Neural crest cell (in vitro differentiated cells): ENCODE measurements at regions not wholly inside any gene's neighbourhood (a gene's known extent, or its start where the extent isn't known, plus 50 kb on each side); places are given as distances from the start of the nearest gene placed in this dataset.

Source experiments
- DNase-seq: peaks from one replicate; pipeline ENCODE4 v3.0.0; 2021; ENCODE audit warnings: low read depth, mixed read lengths, low spot score
- H3K27ac Mint-ChIP-seq: one replicate; pipeline ENCODE4 v1.8.0; 2021; ENCODE audit warnings: mild to moderate bottlenecking, mixed read lengths; ENCODE audit not compliant: unreplicated experiment
- H3K27me3 Mint-ChIP-seq: 2 replicates; pipeline ENCODE4 v1.8.0; 2021; ENCODE audit warnings: low read depth, mild to moderate bottlenecking, mixed read lengths
- H3K36me3 Mint-ChIP-seq: 2 replicates; pipeline ENCODE4 v1.8.0; 2021; ENCODE audit warnings: low read depth, mild to moderate bottlenecking, mixed read lengths
- H3K4me1 Mint-ChIP-seq: 2 replicates; pipeline ENCODE4 v1.8.0; 2021; ENCODE audit warnings: mixed read lengths
- H3K4me3 Mint-ChIP-seq: one replicate; pipeline ENCODE4 v1.8.0; 2021; ENCODE audit warnings: mild to moderate bottlenecking, mixed read lengths
- H3K9me3 Mint-ChIP-seq: 2 replicates; pipeline ENCODE4 v1.8.0; 2021; ENCODE audit warnings: mixed read lengths
- TF ChIP-seq, protein P1 (sequence below): fragments of 200-600 bp; sonication (generic); conservative IDR thresholded peaks from 2 replicates; pipeline ENCODE4 v1.5.0; 2021; ENCODE audit warnings: antibody characterized with exemption, mild to moderate bottlenecking

DNA sequence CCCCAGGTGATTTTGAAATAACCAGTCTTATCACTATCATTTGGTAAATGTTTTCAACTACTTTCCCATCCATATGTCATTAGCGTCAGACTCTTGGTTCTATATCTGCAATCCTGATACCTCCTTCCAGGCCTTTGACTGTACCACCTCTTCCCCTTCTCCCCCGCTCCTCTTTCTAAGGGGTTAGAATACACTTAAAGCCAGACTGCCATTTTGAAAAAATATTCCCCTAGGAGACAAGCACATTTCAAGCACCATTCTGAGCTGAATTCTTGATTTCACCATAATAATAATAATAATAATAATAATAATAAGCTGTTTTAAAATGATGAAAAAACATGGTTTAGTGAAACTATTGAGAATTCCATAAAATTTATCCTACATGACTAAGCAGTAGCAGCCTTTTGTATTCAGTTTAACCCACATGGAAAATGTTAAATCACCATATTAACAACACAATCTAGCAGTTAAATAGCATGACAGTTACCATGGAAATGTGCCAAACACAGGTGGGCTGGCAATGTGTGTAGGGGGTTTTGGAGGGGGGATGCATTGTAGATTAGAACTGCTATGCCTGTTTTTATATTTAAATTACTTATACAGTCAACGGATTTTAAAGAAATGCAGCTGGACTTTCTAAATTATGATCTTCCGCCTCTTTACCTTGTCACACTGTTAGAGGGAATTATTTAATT, 480.2 kb upstream of the DEPDC1 start:
- TF ChIP-seq, protein P1, sequence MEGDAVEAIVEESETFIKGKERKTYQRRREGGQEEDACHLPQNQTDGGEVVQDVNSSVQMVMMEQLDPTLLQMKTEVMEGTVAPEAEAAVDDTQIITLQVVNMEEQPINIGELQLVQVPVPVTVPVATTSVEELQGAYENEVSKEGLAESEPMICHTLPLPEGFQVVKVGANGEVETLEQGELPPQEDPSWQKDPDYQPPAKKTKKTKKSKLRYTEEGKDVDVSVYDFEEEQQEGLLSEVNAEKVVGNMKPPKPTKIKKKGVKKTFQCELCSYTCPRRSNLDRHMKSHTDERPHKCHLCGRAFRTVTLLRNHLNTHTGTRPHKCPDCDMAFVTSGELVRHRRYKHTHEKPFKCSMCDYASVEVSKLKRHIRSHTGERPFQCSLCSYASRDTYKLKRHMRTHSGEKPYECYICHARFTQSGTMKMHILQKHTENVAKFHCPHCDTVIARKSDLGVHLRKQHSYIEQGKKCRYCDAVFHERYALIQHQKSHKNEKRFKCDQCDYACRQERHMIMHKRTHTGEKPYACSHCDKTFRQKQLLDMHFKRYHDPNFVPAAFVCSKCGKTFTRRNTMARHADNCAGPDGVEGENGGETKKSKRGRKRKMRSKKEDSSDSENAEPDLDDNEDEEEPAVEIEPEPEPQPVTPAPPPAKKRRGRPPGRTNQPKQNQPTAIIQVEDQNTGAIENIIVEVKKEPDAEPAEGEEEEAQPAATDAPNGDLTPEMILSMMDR: no peak
- H3K9me3 Mint-ChIP-seq: peaks cover 3% of the 10 kb centered on the region
- peaks cover 3% of the 10 kb centered on the region for H3K36me3 Mint-ChIP-seq
- peak overlapping the region; percentile 54 for H3K27ac Mint-ChIP-seq
- H3K4me3 Mint-ChIP-seq: no peak overlapping the region
- DNase-seq: no peak
- no peaks in the 10 kb centered on the region for H3K27me3 Mint-ChIP-seq
- peaks cover 41% of the 10 kb centered on the region for H3K4me1 Mint-ChIP-seq

DNA sequence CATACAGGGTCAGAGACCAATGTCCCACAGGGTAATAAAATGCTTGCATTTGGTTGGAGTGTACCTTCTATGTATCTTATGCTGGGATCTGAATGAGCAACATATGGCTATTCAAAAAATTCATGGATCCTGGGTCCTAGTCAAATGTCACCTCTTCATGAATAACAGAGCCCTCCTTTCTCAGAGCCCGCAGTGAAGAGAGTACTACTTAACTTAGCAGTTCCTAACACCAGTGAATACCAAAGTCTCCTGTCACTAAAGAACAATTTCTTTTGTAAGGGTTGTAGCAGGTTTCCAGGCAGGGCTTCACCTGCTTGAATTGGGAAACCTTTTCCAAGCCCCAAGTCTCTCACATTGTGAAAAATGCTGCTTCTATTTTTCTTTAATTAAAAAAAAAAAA, 483.0 kb upstream of the DEPDC1 start:
- H3K4me3 Mint-ChIP-seq: no peak overlapping the region
- H3K27me3 Mint-ChIP-seq: no peaks in the 10 kb centered on the region
- no peak for DNase-seq
- no peak overlapping the region for H3K27ac Mint-ChIP-seq
- H3K9me3 Mint-ChIP-seq: peaks cover 5% of the 10 kb centered on the region
- TF ChIP-seq, protein P1: no peak
- peaks cover 36% of the 10 kb centered on the region for H3K4me1 Mint-ChIP-seq
- H3K36me3 Mint-ChIP-seq: peaks cover 5% of the 10 kb centered on the region

DNA sequence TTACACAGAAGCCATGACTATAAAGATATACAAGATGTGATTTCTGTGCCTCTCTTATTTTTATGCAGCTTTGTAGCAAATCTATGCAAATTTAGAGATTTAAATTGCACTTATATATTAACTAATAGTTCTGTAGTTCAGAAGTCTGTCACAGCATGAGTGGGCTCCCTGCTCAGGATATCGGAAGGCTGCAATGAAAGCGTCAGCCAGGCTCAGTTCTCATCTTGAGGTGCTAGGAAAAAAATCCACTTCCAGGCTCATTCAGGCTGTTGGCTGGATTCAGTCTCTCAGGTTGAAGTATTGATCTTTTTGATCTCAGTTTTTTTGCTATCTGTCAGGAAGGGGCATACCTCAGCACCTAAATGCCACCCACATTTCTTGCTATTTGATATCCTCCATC, 487.4 kb upstream of the DEPDC1 start:
- Mint-ChIP-seq H3K36me3 (peaks cover 9% of the 10 kb centered on the region), H3K9me3 (peaks cover 18% of the 10 kb centered on the region), H3K27ac (no peak overlapping the region)

DNA sequence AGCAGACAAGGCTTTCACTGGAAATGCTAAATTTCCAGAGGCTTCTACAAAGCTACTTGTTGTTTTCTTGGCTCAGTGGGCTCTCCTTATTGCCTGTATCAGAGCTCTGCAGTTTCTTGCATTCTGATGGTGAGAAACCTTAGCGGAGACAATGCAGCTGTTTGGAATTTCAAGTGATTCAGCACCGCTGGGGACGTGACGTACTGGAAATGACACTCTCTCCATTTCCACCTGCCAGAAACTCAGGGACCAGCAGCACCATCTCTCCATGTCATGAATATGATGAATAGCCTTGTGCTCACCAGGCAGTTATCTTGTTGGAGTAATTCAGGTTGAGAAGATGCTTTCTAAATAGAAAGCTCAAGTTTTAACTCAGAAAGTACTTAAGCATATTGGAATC, 497.2 kb upstream of the DEPDC1 start:
- H3K27ac Mint-ChIP-seq: no peak overlapping the region
- H3K4me1 Mint-ChIP-seq: no peaks in the 10 kb centered on the region
- peaks cover 8% of the 10 kb centered on the region for H3K36me3 Mint-ChIP-seq
- no peak overlapping the region for H3K4me3 Mint-ChIP-seq
- H3K27me3 Mint-ChIP-seq: no peaks in the 10 kb centered on the region
- TF ChIP-seq, protein P1: no peak
- peaks cover 7% of the 10 kb centered on the region for H3K9me3 Mint-ChIP-seq
- no peak for DNase-seq

More for the DNA sequence above, 487.4 kb upstream of the DEPDC1 start:
- Mint-ChIP-seq H3K4me3 (no peak overlapping the region), H3K4me1 (peaks cover 5% of the 10 kb centered on the region), H3K27me3 (no peaks in the 10 kb centered on the region)
- no peak for DNase-seq
- TF ChIP-seq, protein P1: no peak

DNA sequence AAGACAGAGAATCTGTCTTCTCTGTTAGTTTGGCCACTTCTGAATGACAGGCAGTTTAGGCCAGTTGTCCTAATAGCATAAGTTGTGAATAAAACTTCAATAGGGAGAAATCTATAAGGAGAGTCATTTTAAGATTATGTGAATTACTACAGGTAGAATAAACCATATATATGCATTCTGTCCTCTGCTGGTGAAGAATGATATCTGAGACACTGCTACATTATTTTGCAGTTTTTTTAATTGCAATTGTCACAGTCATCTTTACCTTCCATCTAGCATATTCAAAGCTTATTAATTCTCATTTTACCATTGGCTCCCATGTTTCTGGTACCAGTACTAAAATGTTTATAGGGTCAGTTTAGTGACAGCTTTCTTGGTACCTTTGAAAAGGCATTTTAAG, 519.6 kb upstream of the DEPDC1 start:
- Mint-ChIP-seq H3K27me3 (no peaks in the 10 kb centered on the region), H3K27ac (no peak overlapping the region), H3K36me3 (no peaks in the 10 kb centered on the region)

More for the DNA sequence above, 519.6 kb upstream of the DEPDC1 start:
- no peak for DNase-seq
- no peaks in the 10 kb centered on the region for H3K4me1 Mint-ChIP-seq
- TF ChIP-seq, protein P1: peak; percentile 26
- H3K4me3 Mint-ChIP-seq: no peak overlapping the region
- no peaks in the 10 kb centered on the region for H3K9me3 Mint-ChIP-seq
